ENCODE measurements at regions not wholly inside any gene's neighbourhood (a gene's known extent, or its start where the extent isn't known, plus 50 kb on each side); places are given as distances from the start of the nearest gene placed in this dataset.

GRCh38 chr20:39142407-39143096 is 180.4 kb downstream of the DHX35 start:
- TF ChIP-seq ZNF580 (tag by site-specific recombination; IDR thresholded peaks at IDR 0.05) (no peak), ZBTB7A (tag by site-specific recombination; IDR thresholded peaks at IDR 0.05; ENCODE audit: low read depth) (no peak), ZNF211 (tag by site-specific recombination; IDR thresholded peaks at IDR 0.05; ENCODE audit: low read depth) (no peak), CTCF (tag by site-specific recombination; IDR thresholded peaks at IDR 0.05) (no peak), BCL11A (tag by site-specific recombination; IDR thresholded peaks at IDR 0.05; ENCODE audit: low read depth) (no peak), ZNF155 (tag by site-specific recombination; IDR thresholded peaks at IDR 0.05) (no peak), ZNF311 (tag by site-specific recombination; IDR thresholded peaks at IDR 0.05; ENCODE audit: borderline replicate concordance) (no peak), ZNF654 (tag by site-specific recombination; IDR thresholded peaks at IDR 0.05; ENCODE audit: low read depth) (no peak), ZNF394 (tag by site-specific recombination; IDR thresholded peaks at IDR 0.05; ENCODE audit: borderline replicate concordance) (no peak), IKZF3 (tag by site-specific recombination; IDR thresholded peaks at IDR 0.05) (no peak), ZBTB10 (tag by site-specific recombination; IDR thresholded peaks at IDR 0.05) (no peak), ZNF37A (tag by site-specific recombination; IDR thresholded peaks at IDR 0.05) (no peak), REST (tag by site-specific recombination; IDR thresholded peaks at IDR 0.05) (no peak)
- TF ChIP-seq, protein P1, sequence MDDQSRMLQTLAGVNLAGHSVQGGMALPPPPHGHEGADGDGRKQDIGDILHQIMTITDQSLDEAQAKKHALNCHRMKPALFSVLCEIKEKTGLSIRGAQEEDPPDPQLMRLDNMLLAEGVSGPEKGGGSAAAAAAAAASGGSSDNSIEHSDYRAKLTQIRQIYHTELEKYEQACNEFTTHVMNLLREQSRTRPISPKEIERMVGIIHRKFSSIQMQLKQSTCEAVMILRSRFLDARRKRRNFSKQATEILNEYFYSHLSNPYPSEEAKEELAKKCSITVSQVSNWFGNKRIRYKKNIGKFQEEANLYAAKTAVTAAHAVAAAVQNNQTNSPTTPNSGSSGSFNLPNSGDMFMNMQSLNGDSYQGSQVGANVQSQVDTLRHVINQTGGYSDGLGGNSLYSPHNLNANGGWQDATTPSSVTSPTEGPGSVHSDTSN (CRISPR knock-in tag; IDR thresholded peaks at IDR 0.05), result no peak

Data from HEK293 (cell line).